GM19455 (cell line): ENCODE measurements at regions not wholly inside any gene's neighbourhood (a gene's known extent, or its start where the extent isn't known, plus 50 kb on each side); places are given as distances from the start of the nearest gene placed in this dataset.
"Not testable (repeated sequence)": the region's sequence is repeated elsewhere in the genome, so short reads cannot be mapped to it uniquely, and the experiment has no call there.

Source experiments
- ATAC-seq: cut with Tn5 transposase; IDR thresholded peaks from one replicate; pipeline ENCODE4 v1.9.1; 2021; ENCODE audit not compliant: unreplicated experiment

- no peak for ATAC-seq
Observed at GRCh38 chr5:152456815-152457443, 51.9 kb upstream of the NMUR2 start.

- peak; percentile 87 for ATAC-seq
Observed at GRCh38 chr5:152462021-152462721, 57.1 kb upstream of the NMUR2 start.

- ATAC-seq: no peak
Observed at GRCh38 chr5:152464048-152464447, 59.0 kb upstream of the NMUR2 start.

DNA sequence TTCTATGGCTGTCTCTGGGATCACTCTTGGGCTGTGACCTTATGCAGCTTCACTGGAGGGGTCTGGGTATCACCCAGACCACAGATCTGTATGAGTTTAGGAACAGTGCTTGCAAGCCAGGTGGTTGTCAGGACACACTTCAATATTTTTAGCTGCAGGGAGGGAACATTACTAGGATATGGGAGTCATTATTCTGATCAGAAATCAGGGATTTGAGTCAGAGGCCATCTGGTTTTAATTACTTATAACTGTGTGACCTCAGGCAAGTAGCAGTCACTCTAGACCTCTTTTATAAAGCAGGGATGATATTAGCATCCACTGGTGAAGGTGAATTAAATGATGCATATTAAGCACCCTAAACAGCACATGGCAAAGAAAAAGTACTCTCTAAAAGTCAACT is 60.1 kb upstream of the NMUR2 start:
- no peak for ATAC-seq

- ATAC-seq: no peak
Observed at GRCh38 chr5:152466085-152466745, 61.1 kb upstream of the NMUR2 start.

GRCh38 chr5:152470167-152470566 is 65.1 kb upstream of the NMUR2 start:
- ATAC-seq: no peak

GRCh38 chr5:152472083-152472482 is 67.0 kb upstream of the NMUR2 start:
- ATAC-seq: no peak

- ATAC-seq: no peak
Observed at GRCh38 chr5:152474961-152475360, 69.9 kb upstream of the NMUR2 start.

DNA sequence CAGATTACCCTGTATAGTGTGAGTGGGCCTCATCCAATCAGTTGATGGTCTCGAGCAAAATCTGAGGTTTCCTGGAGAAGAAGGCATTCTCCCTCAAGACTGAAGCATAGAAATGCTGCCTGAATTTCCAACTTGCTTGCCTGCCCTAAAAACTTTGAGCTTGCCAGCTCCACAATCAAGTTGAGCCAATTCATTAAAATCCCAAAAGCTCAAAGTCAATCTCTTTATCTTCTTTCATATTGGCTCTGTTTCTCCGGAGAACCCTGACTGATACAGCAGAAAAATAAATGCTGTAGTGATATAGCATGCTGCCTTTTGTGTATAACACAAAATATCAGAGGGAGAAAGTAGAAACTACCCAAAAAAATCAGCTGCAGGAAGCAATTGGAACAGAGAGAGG is 72.5 kb upstream of the NMUR2 start:
- ATAC-seq: no peak

- ATAC-seq: not testable (repeated sequence)
Observed at GRCh38 chr5:152479866-152480265, 74.8 kb upstream of the NMUR2 start.

DNA sequence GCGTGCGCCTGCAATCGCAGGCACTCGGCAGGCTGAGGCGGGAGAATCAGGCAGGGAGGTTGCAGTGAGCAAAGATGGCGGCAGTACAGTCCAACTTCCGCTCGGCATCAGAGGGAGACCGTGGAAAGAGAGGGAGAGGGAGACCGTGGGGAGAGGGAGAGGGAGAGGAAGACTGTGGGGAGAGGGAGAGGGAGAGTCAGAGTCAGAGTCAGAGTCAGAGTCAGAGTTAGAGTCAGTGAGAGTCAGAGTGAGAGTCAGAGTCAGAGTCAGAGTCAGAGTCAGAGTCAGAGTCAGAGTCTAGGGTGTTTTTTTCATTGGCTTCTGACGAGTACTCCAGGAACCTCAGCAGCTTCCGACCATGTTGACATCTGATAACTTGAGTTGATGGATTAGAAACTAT is 75.6 kb upstream of the NMUR2 start:
- ATAC-seq: peak; percentile 97

GRCh38 chr5:152487130-152487529 is 82.1 kb upstream of the NMUR2 start:
- ATAC-seq: no peak

GRCh38 chr5:152488869-152489268 is 83.8 kb upstream of the NMUR2 start:
- no peak for ATAC-seq

GRCh38 chr5:152499814-152500535 is 94.9 kb upstream of the NMUR2 start:
- ATAC-seq: no peak

- ATAC-seq: no peak
Observed at GRCh38 chr5:152501294-152501693, 96.2 kb upstream of the NMUR2 start.

- no peak for ATAC-seq
Observed at GRCh38 chr5:152503206-152503605, 98.1 kb upstream of the NMUR2 start.

- peak; percentile 92 for ATAC-seq
Observed at GRCh38 chr5:152505442-152506042, 100.5 kb upstream of the NMUR2 start.

DNA sequence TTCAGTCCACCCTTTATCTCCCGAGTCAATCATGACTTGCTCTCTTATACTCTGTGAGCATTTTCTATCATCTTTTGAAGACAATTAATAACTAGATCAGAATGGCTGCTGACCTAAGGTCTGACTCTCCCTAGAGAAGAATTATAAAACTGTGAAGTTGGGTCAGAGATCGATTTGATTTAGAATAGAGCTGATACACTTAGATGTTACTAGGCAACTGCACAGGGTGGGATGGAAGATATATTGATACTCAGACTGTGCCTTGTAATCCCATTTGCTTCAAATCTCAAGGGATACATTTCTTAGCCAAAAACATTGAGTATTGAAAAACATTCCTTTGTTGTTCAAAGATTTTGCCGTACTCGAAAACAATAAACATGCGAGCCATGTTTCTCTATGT is 106.0 kb upstream of the NMUR2 start:
- no peak for ATAC-seq

GRCh38 chr5:152511531-152512132 is 106.6 kb upstream of the NMUR2 start:
- no peak for ATAC-seq

GRCh38 chr5:152514827-152515397 is 109.8 kb upstream of the NMUR2 start:
- ATAC-seq: no peak
